GM12878 (cell line): ENCODE measurements at regions not wholly inside any gene's neighbourhood (a gene's known extent, or its start where the extent isn't known, plus 50 kb on each side); places are given as distances from the start of the nearest gene placed in this dataset.

Experiments
- ATAC-seq: fragments of 200-7000 bp; cut with Tn5 transposase; 3 replicates; pipeline ENCODE4 v1.9.1; 2020; ENCODE audit warnings: mild to moderate bottlenecking, moderate library complexity
- BruUV-seq: library from RNA; stranded (reverse); fragments of 400-500 nt; replicated peaks from 2 replicates; lab custom pipeline; 2021; lab: Mats Ljungman, UMichigan
- CTCF ChIA-PET: fragments of 300-600 bp; sonication (Branson Sonifier 250); formaldehyde crosslinking; extraction: SDS; loops from one replicate; lab custom pipeline; 2021; ENCODE audit warnings: inconsistent platforms; lab: Yijun Ruan, JAX
- POLR2A ChIA-PET: fragments of 350-600 bp; formaldehyde crosslinking; extraction: SDS; loops from one replicate; lab custom pipeline; 2021; ENCODE audit warnings: inconsistent platforms; lab: Charles Lee
- RAD21 ChIA-PET: fragments of 300-600 bp; sonication (Branson Sonifier 250); formaldehyde crosslinking; loops from one replicate; lab custom pipeline; 2023; ENCODE audit warnings: antibody characterized with exemption; ENCODE audit not compliant: unreplicated experiment; lab: Charles Lee
- SMC1A ChIA-PET: fragments of 300-600 bp; sonication (Branson Sonifier 250); formaldehyde crosslinking; loops from one replicate; lab custom pipeline; 2023; ENCODE audit not compliant: unreplicated experiment, uncharacterized antibody; lab: Charles Lee
- DNase-seq: peaks from one replicate; pipeline ENCODE4 v3.0.0-alpha.2; 2011; ENCODE audit warnings: low read depth, low spot score
- FAIRE-seq: peaks from 3 replicates; lab custom pipeline; 2011; peaks lifted over from hg19 to GRCh38; lab: Jason Lieb, UNC
- H2AFZ ChIP-seq: 2 replicates; pipeline ENCODE4 v1.6.0; 2011; ENCODE audit warnings: low read depth, low read length, control low read depth; ENCODE audit not compliant: control insufficient read depth
- H3K27ac ChIP-seq: 2 replicates; pipeline ENCODE4 v1.5.1; 2011; ENCODE audit warnings: control low read depth; ENCODE audit not compliant: control insufficient read depth, insufficient read depth
- H3K27me3 ChIP-seq, 2 experiments: replicated peaks in 1 of 2; 2 replicates each; pipeline versions ENCODE4 v1.6.0 to v1.6.1; 2011; ENCODE audit warnings: low read length in 1 of 2; ENCODE audit not compliant: control insufficient read depth in 2 of 2, insufficient read depth in 2 of 2
- H3K36me3 ChIP-seq, 2 experiments: 2 replicates each; pipeline ENCODE4 v1.5.1; 2011; ENCODE audit warnings: low read length in 1 of 2; ENCODE audit not compliant: control insufficient read depth in 2 of 2, insufficient read depth in 2 of 2
- H3K4me1 ChIP-seq: 2 replicates; pipeline ENCODE4 v1.6.1; 2011; ENCODE audit warnings: mild to moderate bottlenecking, low read length, moderate library complexity, mixed read lengths; ENCODE audit not compliant: control insufficient read depth, insufficient read depth
- H3K4me2 ChIP-seq: 2 replicates; pipeline ENCODE4 v1.6.0; 2011; ENCODE audit warnings: control low read depth; ENCODE audit not compliant: control insufficient read depth, insufficient read depth
- H3K4me3 ChIP-seq: fragments of 200-600 bp; sonication (generic); 2 replicates; pipeline ENCODE4 v1.5.1; 2016
- H3K79me2 ChIP-seq: 2 replicates; pipeline ENCODE4 v1.6.0; 2011; ENCODE audit warnings: low read length; ENCODE audit not compliant: control insufficient read depth, insufficient read depth
- H3K9ac ChIP-seq: 2 replicates; pipeline ENCODE4 v1.8.0; 2011; ENCODE audit warnings: low read length, control low read depth, mixed read lengths; ENCODE audit not compliant: control insufficient read depth, insufficient read depth
- H3K9me3 ChIP-seq: replicated peaks from 3 replicates; pipeline ENCODE4 v1.5.1; 2011; ENCODE audit warnings: mild to moderate bottlenecking, low read length; ENCODE audit not compliant: control insufficient read depth, insufficient read depth
- H4K20me1 ChIP-seq: 2 replicates; pipeline ENCODE4 v1.6.0; 2011; ENCODE audit not compliant: control insufficient read depth, insufficient read depth
- BHLHE40 ChIP-seq, 2 experiments: fragments of 450-650 bp in 1 of 2; IDR thresholded peaks; 2 replicates each; pipeline ENCODE4 v1.6.1; 2011 to 2017; ENCODE audit warnings: low read depth in 2 of 2, borderline replicate concordance in 1 of 2, improper control_type of control experiment in 1 of 2, low read length in 1 of 2, mild to moderate bottlenecking in 1 of 2
- DPF2 ChIP-seq: fragments of 450-650 bp; IDR thresholded peaks from 2 replicates; pipeline ENCODE4 v1.6.1; 2017; ENCODE audit warnings: mild to moderate bottlenecking
- ESRRA ChIP-seq: IDR thresholded peaks from 2 replicates; pipeline ENCODE4 v1.6.1; 2012; ENCODE audit warnings: mild to moderate bottlenecking, low read length, improper control_type of control experiment
- KLF5 ChIP-seq: fragments of 450-650 bp; IDR thresholded peaks from 2 replicates; pipeline ENCODE4 v1.6.1; 2014; ENCODE audit warnings: mild to moderate bottlenecking; ENCODE audit not compliant: partially characterized antibody
- MYB ChIP-seq: fragments of 150-350 bp; IDR thresholded peaks from 2 replicates; pipeline ENCODE4 v1.6.1; 2014; ENCODE audit warnings: mild to moderate bottlenecking, low read depth, low read length, borderline replicate concordance
- NFIC ChIP-seq: IDR thresholded peaks from 2 replicates; pipeline ENCODE4 v1.6.1; 2012; ENCODE audit warnings: low read depth, mild to moderate bottlenecking, inconsistent platforms, low read length, moderate library complexity
- NR2F1 ChIP-seq: fragments of 450-650 bp; conservative IDR thresholded peaks from 2 replicates; pipeline ENCODE4 v1.6.1; 2017; ENCODE audit warnings: mild to moderate bottlenecking
- PAX8 ChIP-seq: fragments of 450-650 bp; IDR thresholded peaks from 2 replicates; pipeline ENCODE4 v1.6.1; 2017; ENCODE audit warnings: mild to moderate bottlenecking, moderate library complexity
- POLR2A ChIP-seq: IDR thresholded peaks from 2 replicates; pipeline ENCODE4 v1.6.1; 2011; ENCODE audit warnings: low read depth, mild to moderate bottlenecking, low read length
- RAD21 ChIP-seq: IDR thresholded peaks from 2 replicates; pipeline ENCODE4 v1.6.1; 2011; ENCODE audit warnings: mild to moderate bottlenecking, low read depth, low read length, moderate library complexity; ENCODE audit not compliant: insufficient read depth
- RAD51 ChIP-seq: fragments of 450-650 bp; IDR thresholded peaks from 2 replicates; pipeline ENCODE4 v1.6.1; 2016; ENCODE audit warnings: moderate library complexity, mild to moderate bottlenecking, inconsistent platforms
- SIN3A ChIP-seq: IDR thresholded peaks from 2 replicates; pipeline ENCODE4 v1.6.1; 2012; ENCODE audit warnings: low read depth, low read length, improper control_type of control experiment
- SMARCA5 ChIP-seq: fragments of 450-650 bp; IDR thresholded peaks from 2 replicates; pipeline ENCODE4 v1.6.1; 2017; ENCODE audit warnings: mild to moderate bottlenecking
- SRF ChIP-seq, 2 experiments: IDR thresholded peaks; 2 replicates each; pipeline ENCODE4 v1.6.1; 2011; ENCODE audit warnings: low read depth in 2 of 2, low read length in 2 of 2, mild to moderate bottlenecking in 1 of 2, moderate library complexity in 1 of 2
- USF2 ChIP-seq: IDR thresholded peaks from 2 replicates; pipeline ENCODE4 v1.6.1; 2011; ENCODE audit warnings: low read depth, low read length, improper control_type of control experiment, borderline replicate concordance
- ZBTB4 ChIP-seq: fragments of 450-650 bp; formaldehyde crosslinking; IDR thresholded peaks from 2 replicates; pipeline ENCODE4 v1.4.0; 2022; ENCODE audit warnings: mild to moderate bottlenecking, moderate library complexity
- WGBS: methylation state at CpG from one replicate; pipeline ENCODE4 v1.1.6; 2016; ENCODE audit warnings: low lambda C conversion rate; ENCODE audit not compliant: insufficient replicate concordance, insufficient coverage; ENCODE audit errors: missing lambda C conversion rate; 5-methylcytosine and 5-hydroxymethylcytosine counted together
- in situ Hi-C: fragments of 300-500 bp; cut with MboI; formaldehyde crosslinking; loops from 9 replicates; pipeline ENCODE4 v1.14.3; 2018; ENCODE audit warnings: mixed read lengths
- intact Hi-C: fragments of 100-400 bp; cut with micrococcal nuclease; formaldehyde crosslinking; loops from one replicate; pipeline ENCODE4 v1.14.2; 2022; ENCODE audit not compliant: unreplicated experiment

- H3K27ac ChIP-seq = no peak overlapping the region
- no peak overlapping the region for H3K9ac ChIP-seq
- ChIA-PET CTCF (no interaction called here), POLR2A (no interaction called here), RAD21 (no interaction called here), SMC1A (no interaction called here)
- no peak for TF ChIP-seq SIN3A
- no peak for TF ChIP-seq SMARCA5
- no peak for TF ChIP-seq SRF (IDR thresholded peaks at IDR 0.05; ENCODE audit: low read depth in 2 of 2, low read length in 2 of 2)
- TF ChIP-seq NFIC = no peak
- no peak for TF ChIP-seq USF2
- TF ChIP-seq MYB = no peak
- TF ChIP-seq ZBTB4 = no peak
- TF ChIP-seq DPF2 = no peak
- TF ChIP-seq RAD21 = no peak
- no peak for TF ChIP-seq PAX8
- no peak for TF ChIP-seq ESRRA
- TF ChIP-seq KLF5 = no peak
- TF ChIP-seq BHLHE40 (IDR thresholded peaks at IDR 0.05; ENCODE audit: borderline replicate concordance in 1 of 2, low read depth in 2 of 2, low read length in 1 of 2) = no peak
- no peak for TF ChIP-seq NR2F1
- TF ChIP-seq RAD51 = no peak
- TF ChIP-seq POLR2A = no peak
- intact Hi-C loops (no loop called here), in situ Hi-C loops (no loop called here)
- DNase-seq = no peak
- H3K9me3 ChIP-seq = no peaks in the 10 kb centered on the region
- H2AFZ ChIP-seq = no peak overlapping the region
- 56% methylated on average over 7 of the region's 7 CpGs for WGBS
- no peaks in the 10 kb centered on the region for H3K79me2 ChIP-seq
- no peaks in the 10 kb centered on the region; the same call in 1 of the 2 replicates for H4K20me1 ChIP-seq
- BruUV-seq = no TSS peak
- no peak for ATAC-seq
- H3K4me1 ChIP-seq = no peaks in the 10 kb centered on the region
- H3K36me3 ChIP-seq = no peaks in the 10 kb centered on the region
- H3K4me2 ChIP-seq = no peak overlapping the region
- FAIRE-seq = no peak
- H3K27me3 ChIP-seq = peaks cover 0 to 4% of the 10 kb centered on the region in 2 experiments; a peak in 1 of 4 replicates
- H3K4me3 ChIP-seq = no peak overlapping the region
Measured at GRCh38 chr7:121572615-121573014, 176.5 kb upstream of the FAM3C start.
